ENCODE measurements at regions not wholly inside any gene's neighbourhood (a gene's known extent, or its start where the extent isn't known, plus 50 kb on each side); places are given as distances from the start of the nearest gene placed in this dataset.

- BruUV-seq (replicated peaks): no TSS peak
- H3K27ac ChIP-seq (ENCODE audit: low read length): no peak overlapping the region
- no peaks in the 10 kb centered on the region for H3K4me1 ChIP-seq (ENCODE audit: control insufficient read depth, insufficient read depth, low read length)
- TF ChIP-seq POLR2AphosphoS5 (IDR thresholded peaks at IDR 0.05; ENCODE audit: low read depth, low read length) (no peak), REST (IDR thresholded peaks at IDR 0.05; ENCODE audit: insufficient read depth in 1 of 2, low read depth in 2 of 2, low read length in 1 of 2) (no peak), SIN3A (IDR thresholded peaks at IDR 0.05; ENCODE audit: borderline replicate concordance, insufficient read depth, low read depth, low read length) (no peak), TCF7L2 (IDR thresholded peaks at IDR 0.05; ENCODE audit: low read depth, low read length) (no peak)
- TF ChIP-seq, protein P1, sequence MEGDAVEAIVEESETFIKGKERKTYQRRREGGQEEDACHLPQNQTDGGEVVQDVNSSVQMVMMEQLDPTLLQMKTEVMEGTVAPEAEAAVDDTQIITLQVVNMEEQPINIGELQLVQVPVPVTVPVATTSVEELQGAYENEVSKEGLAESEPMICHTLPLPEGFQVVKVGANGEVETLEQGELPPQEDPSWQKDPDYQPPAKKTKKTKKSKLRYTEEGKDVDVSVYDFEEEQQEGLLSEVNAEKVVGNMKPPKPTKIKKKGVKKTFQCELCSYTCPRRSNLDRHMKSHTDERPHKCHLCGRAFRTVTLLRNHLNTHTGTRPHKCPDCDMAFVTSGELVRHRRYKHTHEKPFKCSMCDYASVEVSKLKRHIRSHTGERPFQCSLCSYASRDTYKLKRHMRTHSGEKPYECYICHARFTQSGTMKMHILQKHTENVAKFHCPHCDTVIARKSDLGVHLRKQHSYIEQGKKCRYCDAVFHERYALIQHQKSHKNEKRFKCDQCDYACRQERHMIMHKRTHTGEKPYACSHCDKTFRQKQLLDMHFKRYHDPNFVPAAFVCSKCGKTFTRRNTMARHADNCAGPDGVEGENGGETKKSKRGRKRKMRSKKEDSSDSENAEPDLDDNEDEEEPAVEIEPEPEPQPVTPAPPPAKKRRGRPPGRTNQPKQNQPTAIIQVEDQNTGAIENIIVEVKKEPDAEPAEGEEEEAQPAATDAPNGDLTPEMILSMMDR (IDR thresholded peaks at IDR 0.05): no peak
- no peaks in the 10 kb centered on the region for H3K27me3 ChIP-seq (ENCODE audit: control insufficient read depth, insufficient read depth, low read length)
- DNase-seq (ENCODE audit: low read depth, low spot score) (no peak), ATAC-seq (no peak)
- in situ Hi-C loops (cut with HindIII; ENCODE audit: low pct_unique_long_range_greater_than_20kb, low sequenced_read_pairs): no loop called here
- H3K36me3 ChIP-seq (ENCODE audit: control insufficient read depth, insufficient read depth, low read length): no peaks in the 10 kb centered on the region
- POLR2A ChIA-PET: no interaction called here
- intact Hi-C loops (cut with micrococcal nuclease; ENCODE audit: unreplicated experiment): no loop called here
- CTCF ChIA-PET: no interaction called here
- no peak overlapping the region for H3K4me3 ChIP-seq (ENCODE audit: low read depth in 2 of 2, low read length in 2 of 2)
- H3K9me3 ChIP-seq (ENCODE audit: control insufficient read depth, insufficient read depth, low read depth, low read length): no peaks in the 10 kb centered on the region
These were observed 124.3 kb upstream of the TSHZ2 start for GRCh38 chr20:52847731-52848359.

DNA sequence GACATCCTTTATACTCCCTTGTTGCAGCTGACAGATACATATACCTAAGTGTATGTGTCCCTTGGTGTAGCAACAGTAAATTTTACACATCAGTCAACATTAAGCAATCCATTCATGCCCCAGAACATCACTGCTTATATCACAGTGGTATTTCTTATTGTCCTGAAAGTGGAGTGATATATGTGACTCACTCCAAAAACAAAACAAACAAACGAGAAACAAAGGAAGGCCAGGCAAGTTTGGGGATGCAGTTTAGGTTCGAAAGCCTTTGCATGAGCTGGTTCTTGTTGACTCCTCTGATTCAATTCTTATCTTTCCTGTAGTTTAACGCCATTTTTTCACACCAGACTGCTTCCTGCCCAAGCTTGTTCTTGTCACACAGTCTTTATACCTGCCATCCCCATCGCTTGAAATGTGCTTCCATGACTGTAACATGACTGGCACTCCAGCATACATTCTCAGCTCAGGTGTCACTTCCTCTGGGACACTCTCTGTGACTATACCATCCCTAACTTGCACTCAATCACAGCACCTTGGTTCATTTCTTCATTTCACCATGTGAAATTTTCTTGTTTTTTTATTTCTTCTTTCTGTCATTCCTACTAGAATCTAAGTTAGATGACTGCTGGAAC is 125.0 kb upstream of the TSHZ2 start:
- ATAC-seq (no peak), DNase-seq (ENCODE audit: low read depth, low spot score) (no peak)
- H3K4me1 ChIP-seq (ENCODE audit: control insufficient read depth, insufficient read depth, low read length): no peaks in the 10 kb centered on the region
- ChIA-PET POLR2A (no interaction called here), CTCF (no interaction called here)
- H3K27ac ChIP-seq (ENCODE audit: low read length): no peak overlapping the region
- in situ Hi-C loops (cut with HindIII; ENCODE audit: low pct_unique_long_range_greater_than_20kb, low sequenced_read_pairs): no loop called here
- TF ChIP-seq REST (IDR thresholded peaks at IDR 0.05; ENCODE audit: insufficient read depth in 1 of 2, low read depth in 2 of 2, low read length in 1 of 2) (no peak), TCF7L2 (IDR thresholded peaks at IDR 0.05; ENCODE audit: low read depth, low read length) (no peak), SIN3A (IDR thresholded peaks at IDR 0.05; ENCODE audit: borderline replicate concordance, insufficient read depth, low read depth, low read length) (no peak), POLR2AphosphoS5 (IDR thresholded peaks at IDR 0.05; ENCODE audit: low read depth, low read length) (no peak)
- TF ChIP-seq, protein P1 (IDR thresholded peaks at IDR 0.05): no peak
- H3K27me3 ChIP-seq (ENCODE audit: control insufficient read depth, insufficient read depth, low read length): no peaks in the 10 kb centered on the region
- H3K36me3 ChIP-seq (ENCODE audit: control insufficient read depth, insufficient read depth, low read length): no peaks in the 10 kb centered on the region
- no TSS peak for BruUV-seq (replicated peaks)
- no peaks in the 10 kb centered on the region for H3K9me3 ChIP-seq (ENCODE audit: control insufficient read depth, insufficient read depth, low read depth, low read length)
- no peak overlapping the region for H3K4me3 ChIP-seq (ENCODE audit: low read depth in 2 of 2, low read length in 2 of 2)
- intact Hi-C loops (cut with micrococcal nuclease; ENCODE audit: unreplicated experiment): no loop called here
